Fibroblast of lung (primary cell): ENCODE measurements at regions not wholly inside any gene's neighbourhood (a gene's known extent, or its start where the extent isn't known, plus 50 kb on each side); places are given as distances from the start of the nearest gene placed in this dataset.

Source experiments
- DNase-seq, 2 donors: peaks; one replicate each; pipeline versions ENCODE4 v3.0.0 to v3.0.0-alpha.2; 2010; ENCODE audit warnings: low read depth in 2 of 2
- H2AFZ ChIP-seq: 2 replicates; pipeline ENCODE4 v1.5.1; 2012; ENCODE audit warnings: low read length, control low read depth, inconsistent platforms
- H3K27ac ChIP-seq: 2 replicates; pipeline ENCODE4 v1.5.1; 2011; ENCODE audit warnings: low read length, control low read depth; ENCODE audit not compliant: insufficient read depth
- H3K27me3 ChIP-seq: 2 replicates; pipeline ENCODE4 v1.5.1; 2011; ENCODE audit warnings: mild to moderate bottlenecking, low read length; ENCODE audit not compliant: control insufficient read depth, insufficient read depth
- H3K36me3 ChIP-seq: 2 replicates; pipeline ENCODE4 v1.5.1; 2011; ENCODE audit warnings: low read length; ENCODE audit not compliant: control insufficient read depth, insufficient read depth
- H3K4me1 ChIP-seq: 2 replicates; pipeline ENCODE4 v1.5.1; 2011; ENCODE audit warnings: low read length; ENCODE audit not compliant: control insufficient read depth, insufficient read depth; ENCODE audit errors: extremely low read depth
- H3K4me2 ChIP-seq: 2 replicates; pipeline ENCODE4 v1.5.1; 2011; ENCODE audit warnings: low read length, control low read depth; ENCODE audit not compliant: insufficient read depth; ENCODE audit errors: extremely low read depth
- H3K4me3 ChIP-seq, 4 experiments: fragments of 200-600 bp in 1 of 4; sonication (generic) in 1 of 4; replicated peaks in 1 of 4; 2 replicates each; pipeline ENCODE4 v1.5.1; 2011 to 2016; ENCODE audit warnings: low read length in 4 of 4, low read depth in 3 of 4, mild to moderate bottlenecking in 3 of 4, control low read depth in 2 of 4, inconsistent platforms in 1 of 4, mixed read lengths in 1 of 4; ENCODE audit not compliant: insufficient read depth in 1 of 4; ENCODE audit errors: control extremely low read depth in 1 of 4
- H3K79me2 ChIP-seq: 2 replicates; pipeline ENCODE4 v1.5.1; 2012; ENCODE audit warnings: mild to moderate bottlenecking, low read length, inconsistent platforms; ENCODE audit not compliant: control insufficient read depth, insufficient read depth
- H3K9ac ChIP-seq: 2 replicates; pipeline ENCODE4 v1.5.1; 2011; ENCODE audit warnings: mild to moderate bottlenecking, low read length, control low read depth; ENCODE audit not compliant: insufficient read depth
- H3K9me3 ChIP-seq: 2 replicates; pipeline ENCODE4 v1.5.1; 2012; ENCODE audit warnings: low read depth, low read length; ENCODE audit not compliant: control insufficient read depth, insufficient read depth
- H4K20me1 ChIP-seq: 2 replicates; pipeline ENCODE4 v1.5.1; 2011; ENCODE audit warnings: low read length; ENCODE audit not compliant: control insufficient read depth, insufficient read depth; ENCODE audit errors: extremely low read depth
- CTCF ChIP-seq, 2 donors: IDR thresholded peaks in 1 of 2; conservative IDR thresholded peaks in 1 of 2; 1 replicate in 1 of 2; 2 replicates in 1 of 2; pipeline ENCODE4 v1.5.1; 2011 to 2012; ENCODE audit warnings: low read length in 2 of 2, control low read depth in 1 of 2, inconsistent platforms in 1 of 2, low read depth in 1 of 2, mild to moderate bottlenecking in 1 of 2
- EZH2 ChIP-seq: IDR thresholded peaks from 2 replicates; pipeline ENCODE4 v1.5.1; 2012; ENCODE audit warnings: low read length, control low read depth, mild to moderate bottlenecking; ENCODE audit errors: missing control alignments

- Histone ChIP-seq H3K4me3 (no peak overlapping the region), H3K4me2 (no peak overlapping the region)
- TF ChIP-seq CTCF (conservative IDR thresholded peaks at IDR 0.05 in 1 of 2, IDR thresholded peaks at IDR 0.05 in 1 of 2; ENCODE audit: low read depth in 1 of 2, low read length in 2 of 2) (no peak), EZH2 (no peak)
These were observed 234.0 kb downstream of the CDC14C start for GRCh38 chr7:49158321-49158720.

GRCh38 chr7:49159536-49159935 is 235.2 kb downstream of the CDC14C start:
- no peaks in the 10 kb centered on the region for H3K9me3 ChIP-seq
- no peaks in the 10 kb centered on the region for H3K79me2 ChIP-seq
- no peaks in the 10 kb centered on the region for H3K36me3 ChIP-seq
- H3K27me3 ChIP-seq: no peaks in the 10 kb centered on the region
- H3K4me2 ChIP-seq: no peak overlapping the region
- H3K4me3 ChIP-seq: no peak overlapping the region
- H3K4me1 ChIP-seq: no peaks in the 10 kb centered on the region
- DNase-seq: no peak
- no peak overlapping the region for H3K27ac ChIP-seq
- H2AFZ ChIP-seq: no peak overlapping the region
- no peaks in the 10 kb centered on the region for H4K20me1 ChIP-seq
- H3K9ac ChIP-seq: no peak overlapping the region
- TF ChIP-seq EZH2: no peak
- TF ChIP-seq CTCF (conservative IDR thresholded peaks at IDR 0.05 in 1 of 2, IDR thresholded peaks at IDR 0.05 in 1 of 2; ENCODE audit: low read depth in 1 of 2, low read length in 2 of 2): no peak

More at GRCh38 chr7:49158321-49158720, 234.0 kb downstream of the CDC14C start:
- no peak overlapping the region for H3K9ac ChIP-seq
- no peaks in the 10 kb centered on the region for H3K27me3 ChIP-seq
- no peaks in the 10 kb centered on the region for H4K20me1 ChIP-seq
- H2AFZ ChIP-seq: no peak overlapping the region
- DNase-seq: no peak
- H3K4me1 ChIP-seq: no peaks in the 10 kb centered on the region
- H3K79me2 ChIP-seq: no peaks in the 10 kb centered on the region
- no peak overlapping the region for H3K27ac ChIP-seq
- H3K36me3 ChIP-seq: no peaks in the 10 kb centered on the region
- H3K9me3 ChIP-seq: no peaks in the 10 kb centered on the region

DNA sequence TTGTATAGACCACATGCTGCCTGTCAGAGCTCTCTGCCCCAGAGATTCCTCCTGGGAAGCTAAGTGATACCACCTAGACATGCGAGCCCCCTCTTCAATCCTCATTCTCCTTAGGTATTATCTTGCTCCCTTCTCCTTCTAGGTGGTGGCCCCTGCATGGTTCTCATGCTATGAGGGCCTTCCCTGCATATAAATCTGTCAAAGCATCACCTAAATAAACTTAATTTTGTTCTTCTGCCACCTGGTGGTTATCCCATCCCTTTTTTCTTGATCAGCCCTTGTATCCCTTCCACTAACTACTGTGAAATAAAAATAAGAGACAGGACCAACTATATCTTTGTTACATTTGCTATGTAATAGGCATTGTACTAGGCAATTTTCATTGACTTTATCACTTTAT is 242.1 kb downstream of the CDC14C start:
- no peak for DNase-seq
- Histone ChIP-seq H3K9me3 (no peaks in the 10 kb centered on the region), H3K79me2 (no peaks in the 10 kb centered on the region)

More for the DNA sequence above, 242.1 kb downstream of the CDC14C start:
- Histone ChIP-seq H4K20me1 (no peaks in the 10 kb centered on the region), H3K27ac (no peak overlapping the region), H3K4me1 (no peaks in the 10 kb centered on the region), H3K27me3 (no peaks in the 10 kb centered on the region), H3K4me2 (no peak overlapping the region), H3K36me3 (no peaks in the 10 kb centered on the region), H3K4me3 (no peak overlapping the region), H3K9ac (no peak overlapping the region), H2AFZ (no peak overlapping the region)
- TF ChIP-seq EZH2 (no peak), CTCF (conservative IDR thresholded peaks at IDR 0.05 in 1 of 2, IDR thresholded peaks at IDR 0.05 in 1 of 2; ENCODE audit: low read depth in 1 of 2, low read length in 2 of 2) (no peak)
